ENCODE measurements at regions not wholly inside any gene's neighbourhood (a gene's known extent, or its start where the extent isn't known, plus 50 kb on each side); places are given as distances from the start of the nearest gene placed in this dataset.

DNA sequence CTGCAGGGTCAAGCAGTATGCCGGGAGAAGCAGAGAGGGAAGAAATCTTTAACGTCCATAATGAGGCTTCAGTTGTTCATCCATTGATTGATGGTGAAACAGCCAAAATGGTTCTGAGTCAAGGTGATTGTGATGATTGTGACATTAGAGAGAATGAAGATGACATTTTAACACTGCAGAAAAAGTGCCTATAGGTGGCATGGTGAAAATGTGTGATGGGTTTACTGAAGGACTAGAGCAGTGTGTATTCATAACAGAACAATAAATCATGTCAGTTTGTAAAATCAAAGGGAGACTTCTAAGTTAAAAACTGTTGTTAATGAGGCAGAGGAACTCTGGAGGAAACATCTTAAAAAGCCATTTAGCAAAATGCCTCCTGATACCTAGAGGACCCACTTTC lies 57.7 kb upstream of the CAND1 start:
- no peaks in the 10 kb centered on the region for H3K9me3 Mint-ChIP-seq (ENCODE audit: unreplicated experiment)
- DNase-seq, result no peak

DNA sequence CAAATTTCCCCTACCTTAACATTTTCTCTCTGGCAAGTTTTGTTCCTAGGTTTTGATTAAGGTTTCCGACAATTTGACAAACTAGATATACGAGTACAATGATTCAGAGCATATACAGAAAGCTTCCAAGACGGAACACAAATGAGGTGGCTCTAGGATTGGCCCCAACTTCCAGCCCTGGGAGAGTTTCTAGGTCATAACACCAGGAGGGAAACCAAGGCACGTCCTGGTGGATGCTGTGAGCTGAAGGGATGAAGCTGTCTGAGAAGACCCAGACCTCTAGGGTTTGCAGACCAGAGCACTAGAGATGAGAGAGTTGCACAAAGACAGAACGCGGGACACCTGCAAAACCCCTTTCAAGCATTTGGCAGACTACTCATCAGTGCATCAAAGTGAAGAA lies 51.5 kb upstream of the CAND1 start:
- Mint-ChIP-seq H3K27me3 (ENCODE audit: unreplicated experiment) (no peaks in the 10 kb centered on the region), H3K27ac (ENCODE audit: unreplicated experiment) (no peak overlapping the region), H3K4me1 (ENCODE audit: low read depth, unreplicated experiment) (no peaks in the 10 kb centered on the region), H3K36me3 (ENCODE audit: unreplicated experiment) (no peaks in the 10 kb centered on the region), H3K9me3 (ENCODE audit: unreplicated experiment) (no peaks in the 10 kb centered on the region), H3K4me3 (ENCODE audit: unreplicated experiment) (no peak overlapping the region)
- no peak for DNase-seq
- TF ChIP-seq, protein P1, sequence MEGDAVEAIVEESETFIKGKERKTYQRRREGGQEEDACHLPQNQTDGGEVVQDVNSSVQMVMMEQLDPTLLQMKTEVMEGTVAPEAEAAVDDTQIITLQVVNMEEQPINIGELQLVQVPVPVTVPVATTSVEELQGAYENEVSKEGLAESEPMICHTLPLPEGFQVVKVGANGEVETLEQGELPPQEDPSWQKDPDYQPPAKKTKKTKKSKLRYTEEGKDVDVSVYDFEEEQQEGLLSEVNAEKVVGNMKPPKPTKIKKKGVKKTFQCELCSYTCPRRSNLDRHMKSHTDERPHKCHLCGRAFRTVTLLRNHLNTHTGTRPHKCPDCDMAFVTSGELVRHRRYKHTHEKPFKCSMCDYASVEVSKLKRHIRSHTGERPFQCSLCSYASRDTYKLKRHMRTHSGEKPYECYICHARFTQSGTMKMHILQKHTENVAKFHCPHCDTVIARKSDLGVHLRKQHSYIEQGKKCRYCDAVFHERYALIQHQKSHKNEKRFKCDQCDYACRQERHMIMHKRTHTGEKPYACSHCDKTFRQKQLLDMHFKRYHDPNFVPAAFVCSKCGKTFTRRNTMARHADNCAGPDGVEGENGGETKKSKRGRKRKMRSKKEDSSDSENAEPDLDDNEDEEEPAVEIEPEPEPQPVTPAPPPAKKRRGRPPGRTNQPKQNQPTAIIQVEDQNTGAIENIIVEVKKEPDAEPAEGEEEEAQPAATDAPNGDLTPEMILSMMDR (IDR thresholded peaks at IDR 0.05; ENCODE audit: partially characterized antibody, unreplicated experiment), result no peak

More for the DNA sequence above, 57.7 kb upstream of the CAND1 start:
- no peaks in the 10 kb centered on the region for H3K4me1 Mint-ChIP-seq (ENCODE audit: low read depth, unreplicated experiment)
- H3K36me3 Mint-ChIP-seq (ENCODE audit: unreplicated experiment), result no peaks in the 10 kb centered on the region
- TF ChIP-seq, protein P1 (IDR thresholded peaks at IDR 0.05; ENCODE audit: partially characterized antibody, unreplicated experiment), result no peak
- no peak overlapping the region for H3K27ac Mint-ChIP-seq (ENCODE audit: unreplicated experiment)
- H3K4me3 Mint-ChIP-seq (ENCODE audit: unreplicated experiment), result no peak overlapping the region
- H3K27me3 Mint-ChIP-seq (ENCODE audit: unreplicated experiment), result no peaks in the 10 kb centered on the region
